A549 (cell line): ENCODE measurements at regions not wholly inside any gene's neighbourhood (a gene's known extent, or its start where the extent isn't known, plus 50 kb on each side); places are given as distances from the start of the nearest gene placed in this dataset.

Source experiments
- MAX ChIP-seq: IDR thresholded peaks from 2 replicates; pipeline ENCODE4 v1.6.1; 2012
- MYC ChIP-seq: IDR thresholded peaks from 2 replicates; pipeline ENCODE4 v1.6.1; 2012; ENCODE audit warnings: mild to moderate bottlenecking, inconsistent platforms, low read length, improper control_type of control experiment, borderline replicate concordance
- RARB ChIP-seq: fragments of 250-450 bp; sonication (Bioruptor Pico); IDR thresholded peaks from 2 replicates; pipeline ENCODE4 v1.8.0; 2021; ENCODE audit warnings: mild to moderate bottlenecking, moderate library complexity

- TF ChIP-seq MYC (no peak), RARB (CRISPR knock-in tag) (no peak), MAX (no peak)
These were observed 443.1 kb downstream of the MFSD1 start for GRCh38 chr3:159244933-159245332.
